HepG2 (cell line): ENCODE measurements at regions not wholly inside any gene's neighbourhood (a gene's known extent, or its start where the extent isn't known, plus 50 kb on each side); places are given as distances from the start of the nearest gene placed in this dataset.

Source experiments
- ATAC-seq: fragments of 200-7000 bp; cut with Tn5 transposase; 3 replicates; pipeline ENCODE4 v1.9.1; 2020; ENCODE audit warnings: mild to moderate bottlenecking, moderate library complexity
- BruUV-seq: library from RNA; stranded (reverse); fragments of 400-500 nt; replicated peaks from 2 replicates; lab custom pipeline; 2021; lab: Mats Ljungman, UMichigan
- CTCF ChIA-PET: fragments of 300-600 bp; formaldehyde crosslinking; extraction: SDS; loops from one replicate; lab custom pipeline; 2021; ENCODE audit warnings: low total read pairs, inconsistent platforms, low intra/inter-chr PET ratio; lab: Yijun Ruan, JAX
- POLR2A ChIA-PET: fragments of 350-600 bp; sonication (Branson Sonifier 250); formaldehyde crosslinking; loops from one replicate; lab custom pipeline; 2020; ENCODE audit warnings: antibody characterized with exemption, inconsistent platforms; lab: Yijun Ruan, JAX
- DNase-seq: peaks from one replicate; pipeline ENCODE4 v3.0.0-alpha.2; 2015; ENCODE audit warnings: low spot score
- FAIRE-seq: peaks from 3 replicates; lab custom pipeline; 2011; peaks lifted over from hg19 to GRCh38; lab: Jason Lieb, UNC
- H2AFZ ChIP-seq: one replicate; pipeline ENCODE4 v1.6.1; 2011; ENCODE audit warnings: low read length, inconsistent platforms
- H3K27ac ChIP-seq: fragments of 300-600 bp; 3 replicates; pipeline ENCODE4 v1.8.0; 2011; ENCODE audit warnings: mixed run types, mild to moderate bottlenecking, mixed read lengths, low read length, inconsistent platforms; ENCODE audit not compliant: insufficient read depth; ENCODE audit errors: extremely low read length
- H3K27me3 ChIP-seq, 2 experiments: fragments of 200-600 bp in 1 of 2; 2 replicates in 1 of 2; 3 replicates in 1 of 2; pipeline versions ENCODE4 v1.6.0 to v1.8.0; 2011; ENCODE audit warnings: low read length in 2 of 2, mild to moderate bottlenecking in 2 of 2, moderate library complexity in 2 of 2, inconsistent platforms in 1 of 2; ENCODE audit not compliant: insufficient read depth in 2 of 2, control insufficient read depth in 1 of 2
- H3K36me3 ChIP-seq, 2 experiments: fragments of 200-600 bp in 1 of 2; replicated peaks in 1 of 2; 2 replicates in 1 of 2; 3 replicates in 1 of 2; pipeline versions ENCODE4 v1.5.1 to v1.8.0; 2011; ENCODE audit warnings: low read length in 2 of 2, inconsistent platforms in 1 of 2; ENCODE audit not compliant: insufficient read depth in 2 of 2, control insufficient read depth in 1 of 2
- H3K4me1 ChIP-seq: 2 replicates; pipeline ENCODE4 v1.5.1; 2012; ENCODE audit warnings: low read length, inconsistent platforms; ENCODE audit not compliant: insufficient read depth
- H3K4me2 ChIP-seq: 2 replicates; pipeline ENCODE4 v1.6.0; 2011; ENCODE audit warnings: low read depth, low read length, inconsistent platforms
- H3K4me3 ChIP-seq, 3 experiments: fragments of 200-600 bp in 1 of 3; sonication (generic), shearing (Covaris generic) in 1 of 3; replicated peaks in 1 of 3; 2 replicates each; pipeline ENCODE4 v1.5.1; 2011 to 2016; ENCODE audit warnings: low read length in 3 of 3, inconsistent platforms in 2 of 3, low read depth in 2 of 3, mild to moderate bottlenecking in 2 of 3, control low read depth in 1 of 3, mixed read lengths in 1 of 3; ENCODE audit not compliant: insufficient read depth in 1 of 3
- H3K79me2 ChIP-seq: one replicate; pipeline ENCODE4 v1.6.1; 2011; ENCODE audit warnings: low read length, inconsistent platforms; ENCODE audit not compliant: insufficient read depth
- H3K9ac ChIP-seq: 2 replicates; pipeline ENCODE4 v1.6.0; 2011; ENCODE audit warnings: mild to moderate bottlenecking, low read depth, low read length, inconsistent platforms; ENCODE audit not compliant: insufficient read depth
- H3K9me3 ChIP-seq: 2 replicates; pipeline ENCODE4 v1.5.1; 2012; ENCODE audit warnings: mild to moderate bottlenecking, low read length
- H4K20me1 ChIP-seq: 2 replicates; pipeline ENCODE4 v1.6.0; 2011; ENCODE audit warnings: inconsistent platforms, mild to moderate bottlenecking, low read length, moderate library complexity; ENCODE audit not compliant: insufficient read depth
- HDAC1 ChIP-seq: sonication (generic); formaldehyde crosslinking; IDR thresholded peaks from 2 replicates; pipeline ENCODE4 v1.5.1; 2020; ENCODE audit warnings: mild to moderate bottlenecking, missing genetic modification reagents
- HIVEP1 ChIP-seq: sonication (generic); formaldehyde crosslinking; IDR thresholded peaks from 2 replicates; pipeline ENCODE4 v1.4.0; 2020; ENCODE audit warnings: mild to moderate bottlenecking, missing genetic modification reagents
- KLF12 ChIP-seq: sonication (generic); formaldehyde crosslinking; IDR thresholded peaks from 2 replicates; pipeline ENCODE4 v1.4.0; 2020; ENCODE audit warnings: missing genetic modification reagents, borderline replicate concordance
- MTF2 ChIP-seq: sonication (generic); formaldehyde crosslinking; IDR thresholded peaks from 2 replicates; pipeline ENCODE4 v1.5.0; 2020; ENCODE audit warnings: missing genetic modification reagents, borderline replicate concordance
- PAWR ChIP-seq: sonication (generic); formaldehyde crosslinking; IDR thresholded peaks from 2 replicates; pipeline ENCODE4 v1.4.0; 2020; ENCODE audit warnings: missing genetic modification reagents, mild to moderate bottlenecking, borderline replicate concordance
- PAXIP1 ChIP-seq: sonication (generic); formaldehyde crosslinking; conservative IDR thresholded peaks from 2 replicates; pipeline ENCODE4 v1.4.0; 2020; ENCODE audit warnings: mild to moderate bottlenecking, missing genetic modification reagents, moderate library complexity
- RARG ChIP-seq: sonication (generic); formaldehyde crosslinking; IDR thresholded peaks from 2 replicates; pipeline ENCODE4 v1.4.0; 2020; ENCODE audit warnings: low read depth, mild to moderate bottlenecking, missing genetic modification reagents
- RBM22 ChIP-seq: fragments of 200-400 bp; formaldehyde crosslinking; optimal IDR thresholded peaks from 2 replicates; pipeline ENCODE3; 2017; ENCODE audit warnings: mild to moderate bottlenecking, low read length, moderate library complexity
- THAP11 ChIP-seq: IDR thresholded peaks from 2 replicates; pipeline ENCODE4 v1.6.1; 2016; ENCODE audit warnings: missing biosample characterization, missing genetic modification reagents
- TMF1 ChIP-seq: sonication (generic); formaldehyde crosslinking; IDR thresholded peaks from 2 replicates; pipeline ENCODE4 v1.8.1; 2022; ENCODE audit warnings: low read depth, missing genetic modification reagents
- ZBTB7B ChIP-seq: sonication (generic); formaldehyde crosslinking; IDR thresholded peaks from 2 replicates; pipeline ENCODE4 v1.4.0; 2020; ENCODE audit warnings: missing genetic modification reagents
- ZFY ChIP-seq: sonication (generic); formaldehyde crosslinking; IDR thresholded peaks from 2 replicates; pipeline ENCODE4 v1.4.0; 2020; ENCODE audit warnings: missing genetic modification reagents
- ZKSCAN1 ChIP-seq: fragments of 150-350 bp; IDR thresholded peaks from 2 replicates; pipeline ENCODE4 v1.6.1; 2014; ENCODE audit warnings: low read length
- ZNF232 ChIP-seq: sonication (generic); formaldehyde crosslinking; IDR thresholded peaks from 2 replicates; pipeline ENCODE4 v1.4.0; 2020; ENCODE audit warnings: missing genetic modification reagents, borderline replicate concordance
- ZNF367 ChIP-seq: sonication (generic); formaldehyde crosslinking; IDR thresholded peaks from 2 replicates; pipeline ENCODE4 v1.4.0; 2020; ENCODE audit warnings: missing genetic modification reagents, borderline replicate concordance
- ZNF629 ChIP-seq: sonication (generic); formaldehyde crosslinking; conservative IDR thresholded peaks from 2 replicates; pipeline ENCODE4 v1.5.0; 2020; ENCODE audit warnings: missing genetic modification reagents
- ZNF652 ChIP-seq: IDR thresholded peaks from 2 replicates; pipeline ENCODE4 v1.6.1; 2016; ENCODE audit warnings: low read depth, borderline replicate concordance
- ZNF790 ChIP-seq: sonication (generic); formaldehyde crosslinking; IDR thresholded peaks from 2 replicates; pipeline ENCODE4 v1.8.0; 2022; ENCODE audit warnings: missing genetic modification reagents, mild to moderate bottlenecking, borderline replicate concordance
- ZNF839 ChIP-seq: sonication (generic); formaldehyde crosslinking; IDR thresholded peaks from 2 replicates; pipeline ENCODE4 v1.4.0; 2020; ENCODE audit warnings: missing genetic modification reagents, mild to moderate bottlenecking, borderline replicate concordance
- ZZZ3 ChIP-seq: sonication (generic); formaldehyde crosslinking; IDR thresholded peaks from 2 replicates; pipeline ENCODE4 v1.4.0; 2020; ENCODE audit warnings: missing genetic modification reagents, mild to moderate bottlenecking, borderline replicate concordance
- WGBS: methylation state at CpG from one replicate; pipeline ENCODE4 v1.1.6; 2017; ENCODE audit warnings: low lambda C conversion rate; 5-methylcytosine and 5-hydroxymethylcytosine counted together
- in situ Hi-C: cut with HindIII; loops from 2 replicates; pipeline ENCODE4 v1.10.0; 2017; ENCODE audit warnings: low pct_unique_long_range_greater_than_20kb; ENCODE audit not compliant: extremely low pct_ligation_motif_present
- intact Hi-C: fragments of 100-400 bp; cut with micrococcal nuclease; formaldehyde crosslinking; loops from one replicate; pipeline ENCODE4 v1.10.0; 2022; ENCODE audit not compliant: unreplicated experiment

GRCh38 chr10:43901302-43901701, 252.6 kb upstream of the ZNF32 start:
- Histone ChIP-seq H3K9me3 (no peaks in the 10 kb centered on the region), H3K79me2 (no peaks in the 10 kb centered on the region), H3K27ac (no peak overlapping the region), H3K4me2 (no peak overlapping the region), H3K27me3 (no peaks in the 10 kb centered on the region), H4K20me1 (no peaks in the 10 kb centered on the region), H3K4me3 (no peak overlapping the region), H3K4me1 (peaks cover 25% of the 10 kb centered on the region), H3K36me3 (no peaks in the 10 kb centered on the region), H3K9ac (no peak overlapping the region), H2AFZ (no peak overlapping the region)
- no TSS peak for BruUV-seq
- no peak for ATAC-seq
- no peak for FAIRE-seq
- in situ Hi-C loops = no loop called here
- no peak for TF ChIP-seq ZNF367 (CRISPR knock-in tag)
- TF ChIP-seq PAWR = no peak
- TF ChIP-seq HIVEP1 (CRISPR knock-in tag) = no peak
- TF ChIP-seq ZNF790 (CRISPR knock-in tag) = no peak
- TF ChIP-seq ZNF839 (CRISPR knock-in tag) = no peak
- TF ChIP-seq ZBTB7B (CRISPR knock-in tag) = no peak
- TF ChIP-seq RBM22 = no peak
- 24% methylated on average over 3 of the region's 3 CpGs for WGBS
- CTCF ChIA-PET = no interaction called here
- no peak for DNase-seq
- POLR2A ChIA-PET = no interaction called here
- intact Hi-C loops = no loop called here

DNA sequence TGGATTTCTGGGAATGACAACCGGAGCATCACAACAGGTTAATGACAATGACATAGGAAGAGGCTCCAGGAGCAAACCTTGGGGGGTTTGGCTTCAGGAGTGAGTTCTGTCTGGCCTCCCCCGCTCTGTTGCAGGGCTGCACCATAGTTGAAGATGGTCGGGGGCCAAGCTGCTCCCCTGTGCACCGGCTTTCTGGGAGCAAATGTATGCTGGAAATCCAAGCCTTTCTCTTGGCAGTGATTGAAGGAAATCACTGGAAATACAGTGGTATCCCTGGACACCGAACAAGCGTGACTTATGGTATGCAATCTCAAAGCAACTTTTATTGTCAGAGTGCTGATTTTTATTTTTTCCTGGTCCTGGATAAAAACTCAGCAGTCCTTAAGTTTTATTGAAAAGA, 251.9 kb upstream of the ZNF32 start:
- Histone ChIP-seq H3K27ac (no peak overlapping the region), H3K36me3 (no peaks in the 10 kb centered on the region), H3K9ac (no peak overlapping the region), H4K20me1 (no peaks in the 10 kb centered on the region), H3K27me3 (no peaks in the 10 kb centered on the region), H3K4me1 (peaks cover 25% of the 10 kb centered on the region), H3K9me3 (no peaks in the 10 kb centered on the region), H3K4me3 (no peak overlapping the region), H2AFZ (no peak overlapping the region), H3K79me2 (no peaks in the 10 kb centered on the region), H3K4me2 (no peak overlapping the region)
- no peak for FAIRE-seq
- BruUV-seq = no TSS peak
- no peak for DNase-seq
- ChIA-PET POLR2A (no interaction called here), CTCF (no interaction called here)
- ATAC-seq = no peak
- in situ Hi-C loops = no loop called here
- 73% methylated on average over 6 of the region's 6 CpGs for WGBS
- intact Hi-C loops = no loop called here
- TF ChIP-seq HDAC1 (no peak), KLF12 (no peak), ZNF629 (CRISPR knock-in tag) (no peak), RARG (CRISPR knock-in tag) (no peak), THAP11 (CRISPR knock-in tag) (no peak), ZFY (CRISPR knock-in tag) (no peak), MTF2 (CRISPR knock-in tag) (no peak), ZKSCAN1 (no peak), PAXIP1 (CRISPR knock-in tag) (no peak), ZZZ3 (CRISPR knock-in tag) (no peak), ZNF652 (CRISPR knock-in tag) (no peak), TMF1 (CRISPR knock-in tag) (no peak), ZNF232 (CRISPR knock-in tag) (no peak)
